GM19239 (cell line): ENCODE measurements at regions not wholly inside any gene's neighbourhood (a gene's known extent, or its start where the extent isn't known, plus 50 kb on each side); places are given as distances from the start of the nearest gene placed in this dataset.

Experiments used
- DNase-seq: peaks from one replicate; pipeline ENCODE4 v3.0.0; 2011; ENCODE audit warnings: low spot score; ENCODE audit not compliant: insufficient read length
- FAIRE-seq: peaks from 2 replicates; lab custom pipeline; 2011; peaks lifted over from hg19 to GRCh38; lab: Jason Lieb, UNC

DNA sequence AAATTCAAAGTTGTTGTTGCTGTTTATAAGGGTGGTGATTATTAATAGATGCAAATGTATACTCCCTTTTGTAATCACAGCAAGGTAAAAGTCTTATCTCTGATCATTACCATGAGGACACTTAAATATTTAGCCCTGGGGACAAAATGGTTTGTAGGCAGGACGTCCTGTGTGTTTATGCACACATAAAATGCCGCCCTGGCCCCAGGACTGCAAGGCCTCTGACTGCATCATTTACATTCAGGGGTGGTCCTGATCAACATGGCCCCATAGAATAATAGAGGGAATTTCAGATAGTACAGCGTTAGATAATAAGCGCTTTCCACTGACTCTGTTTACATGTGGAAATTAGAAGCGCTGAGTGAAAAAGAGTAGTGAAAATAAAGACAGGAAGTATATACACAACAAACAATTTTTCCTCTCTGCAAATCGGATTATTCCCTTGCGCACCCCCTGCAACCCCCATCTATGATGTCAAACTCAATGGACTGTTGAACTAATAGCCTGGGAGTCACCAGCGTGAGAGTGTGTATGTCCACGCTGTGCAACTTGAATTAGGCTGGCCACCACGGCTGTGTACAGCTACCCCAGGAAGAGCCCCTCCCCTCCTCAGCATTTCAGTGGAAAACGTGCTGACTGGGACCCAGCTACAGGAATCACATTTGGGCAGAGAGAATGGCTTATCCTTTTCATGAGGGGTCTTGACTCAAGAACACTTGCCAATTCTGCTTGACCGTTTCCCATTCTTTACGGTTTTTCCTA lies 291.5 kb downstream of the SOX11 start:
- no peak for DNase-seq
- no peak for FAIRE-seq

DNA sequence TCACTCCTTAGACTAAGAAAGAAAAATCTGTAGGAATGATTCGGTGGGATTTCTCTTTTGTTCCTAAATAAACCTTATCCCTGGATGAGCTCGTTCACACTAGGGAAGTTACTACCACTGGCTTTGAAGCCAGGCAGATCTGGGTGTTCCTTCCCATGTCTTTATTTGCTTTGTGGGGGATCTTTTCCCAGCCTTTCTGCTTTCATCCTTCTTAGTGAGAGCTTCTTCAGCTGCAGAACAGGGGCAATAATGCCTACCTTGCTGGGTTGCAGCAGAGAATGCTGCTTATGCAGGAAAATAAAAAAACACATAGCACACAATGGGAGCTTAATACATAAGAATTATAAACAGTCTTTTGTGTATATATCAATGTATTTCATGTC lies 292.1 kb downstream of the SOX11 start:
- DNase-seq: no peak
- FAIRE-seq: no peak

DNA sequence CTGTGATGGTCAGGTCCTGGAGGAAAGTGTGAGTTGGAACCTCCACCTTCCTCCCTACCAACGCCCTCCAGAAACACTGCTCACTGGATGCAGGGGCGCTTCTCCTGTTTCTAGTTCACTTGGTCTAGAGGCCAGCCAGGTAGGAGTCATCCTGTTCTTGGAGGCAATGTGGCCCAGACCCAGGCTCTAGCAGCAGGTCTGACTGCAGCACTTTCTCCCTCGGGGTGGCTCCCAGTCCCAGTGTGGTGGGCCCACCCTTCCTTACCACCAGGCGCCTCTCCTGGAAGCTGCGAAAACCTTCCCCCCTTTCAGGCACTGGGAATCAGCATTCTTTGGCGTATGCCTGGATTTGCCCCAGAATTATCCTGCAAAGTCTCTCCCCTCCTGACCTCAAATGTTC lies 292.8 kb downstream of the SOX11 start:
- no peak for FAIRE-seq
- no peak for DNase-seq

DNA sequence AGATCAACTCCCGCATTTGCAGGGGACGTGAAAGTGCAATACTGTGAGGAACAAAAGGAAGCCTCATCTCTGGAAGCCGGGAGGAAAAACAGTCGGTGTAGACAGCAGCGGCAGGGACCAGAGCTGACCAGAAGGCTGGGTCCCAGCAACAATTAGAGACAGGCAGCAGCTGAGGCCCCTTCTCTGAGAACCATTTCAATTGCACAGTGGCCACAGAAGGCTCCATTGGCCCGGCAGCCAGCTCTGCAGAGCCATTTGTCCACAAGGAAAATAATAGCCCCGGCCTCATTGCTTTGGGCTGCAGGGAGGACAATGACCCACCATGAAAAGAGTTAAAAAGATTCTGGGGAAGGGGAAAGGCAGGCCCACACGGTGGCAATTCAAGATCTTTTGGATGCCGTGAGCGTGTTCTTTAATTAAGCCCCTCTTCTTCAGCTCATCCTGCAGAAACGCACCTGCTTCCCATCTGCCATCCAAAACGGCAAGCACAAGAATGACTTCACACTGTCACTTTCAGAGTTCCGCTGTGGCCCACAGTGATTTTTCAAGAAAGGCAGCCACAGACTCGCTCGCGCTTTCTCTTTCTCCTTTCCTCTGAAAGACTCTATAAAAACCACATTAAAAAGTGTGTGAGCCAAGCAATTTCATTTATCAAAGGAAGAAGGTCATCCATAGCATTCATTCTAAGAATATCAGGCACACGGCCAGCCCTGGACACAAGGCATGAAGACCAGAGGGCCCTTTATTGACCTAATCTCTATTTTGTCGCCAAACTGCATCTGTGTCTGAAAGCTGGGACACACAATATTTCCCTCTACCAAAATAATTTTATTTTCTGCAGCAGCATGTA lies 293.6 kb downstream of the SOX11 start:
- no peak for DNase-seq
- FAIRE-seq: no peak

DNA sequence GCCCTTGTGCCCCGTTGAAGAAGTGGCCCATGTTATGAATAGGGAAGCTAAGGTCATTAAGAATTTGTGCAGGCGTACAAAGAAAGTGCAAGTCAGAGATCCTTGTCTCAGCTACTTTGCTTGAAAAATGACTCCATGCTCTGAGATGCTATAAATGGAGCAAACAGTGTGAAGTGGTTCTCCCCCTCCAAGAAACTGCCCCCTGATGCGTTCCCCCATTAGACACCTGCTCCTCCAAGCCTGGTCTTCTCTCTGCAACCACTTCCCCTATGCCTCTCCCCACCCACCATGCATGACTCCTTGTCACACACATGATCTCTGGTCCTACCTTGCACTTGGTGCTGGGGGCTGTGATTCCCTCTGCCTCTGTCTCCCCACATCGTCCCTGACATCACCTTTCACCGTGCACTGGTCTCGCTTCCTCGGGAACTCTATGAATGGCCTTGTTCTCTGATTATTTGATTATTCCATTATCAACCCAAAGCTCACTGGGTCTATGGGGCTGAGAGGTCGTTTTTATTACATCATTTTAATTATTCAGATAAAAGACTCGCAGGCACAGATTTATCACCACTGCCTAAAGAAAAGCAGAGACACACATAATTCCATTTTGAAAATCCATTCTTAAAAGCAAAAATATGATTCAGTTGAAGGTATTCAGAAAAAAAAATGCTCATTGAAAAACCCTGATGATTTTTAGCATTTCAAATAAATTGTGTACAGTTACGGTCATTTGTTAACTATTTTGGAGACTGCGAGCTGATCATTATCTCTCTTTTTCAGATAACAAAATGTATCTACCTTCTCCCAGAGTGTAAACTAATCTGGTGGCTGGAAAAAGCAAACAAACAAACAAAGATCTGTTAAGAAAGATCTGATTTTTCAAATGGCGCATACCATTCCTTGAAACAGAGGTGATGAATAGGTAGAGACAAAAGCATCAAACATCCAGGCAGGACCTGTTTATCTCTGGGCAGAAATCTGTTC lies 294.9 kb downstream of the SOX11 start:
- FAIRE-seq (no peak), DNase-seq (no peak)

DNA sequence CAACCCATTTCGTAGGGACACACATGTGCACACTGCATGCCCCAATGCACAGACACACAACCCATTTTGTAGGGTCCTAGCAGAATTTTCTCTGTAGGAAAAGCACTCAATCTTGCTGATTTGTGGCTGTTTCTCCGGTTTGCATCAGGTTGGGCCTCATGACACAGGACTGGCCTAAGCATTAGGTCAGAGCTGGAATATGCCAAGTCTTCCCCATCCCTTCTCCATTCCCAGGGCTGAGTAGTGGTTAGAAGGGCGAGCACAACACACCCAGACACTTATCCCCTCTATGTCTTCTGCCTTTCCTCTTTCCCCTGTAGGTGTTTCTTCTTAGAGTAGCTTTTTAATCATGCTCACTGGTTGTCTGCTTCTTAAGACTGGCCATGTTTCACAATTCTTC lies 295.9 kb downstream of the SOX11 start:
- no peak for FAIRE-seq
- DNase-seq: no peak

DNA sequence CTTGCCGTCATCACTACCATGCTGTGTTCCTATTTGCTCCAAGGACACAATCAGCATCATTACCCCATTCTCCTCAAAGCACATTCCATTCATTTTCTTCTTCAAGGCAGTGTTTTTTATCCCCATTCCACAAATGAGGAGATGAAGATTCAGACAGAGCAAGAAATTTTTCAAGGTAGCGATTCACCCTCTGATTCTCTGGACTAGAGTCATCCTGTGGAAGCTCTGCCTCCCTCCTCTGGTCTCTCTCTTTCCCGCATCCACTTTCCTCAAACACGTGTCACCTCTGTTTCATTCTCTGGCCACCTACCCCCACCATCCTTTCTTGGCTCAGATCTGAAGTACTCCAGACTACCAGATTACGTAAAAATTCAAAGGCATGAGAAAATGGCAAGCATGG lies 297.9 kb downstream of the SOX11 start:
- DNase-seq (no peak), FAIRE-seq (no peak)

DNA sequence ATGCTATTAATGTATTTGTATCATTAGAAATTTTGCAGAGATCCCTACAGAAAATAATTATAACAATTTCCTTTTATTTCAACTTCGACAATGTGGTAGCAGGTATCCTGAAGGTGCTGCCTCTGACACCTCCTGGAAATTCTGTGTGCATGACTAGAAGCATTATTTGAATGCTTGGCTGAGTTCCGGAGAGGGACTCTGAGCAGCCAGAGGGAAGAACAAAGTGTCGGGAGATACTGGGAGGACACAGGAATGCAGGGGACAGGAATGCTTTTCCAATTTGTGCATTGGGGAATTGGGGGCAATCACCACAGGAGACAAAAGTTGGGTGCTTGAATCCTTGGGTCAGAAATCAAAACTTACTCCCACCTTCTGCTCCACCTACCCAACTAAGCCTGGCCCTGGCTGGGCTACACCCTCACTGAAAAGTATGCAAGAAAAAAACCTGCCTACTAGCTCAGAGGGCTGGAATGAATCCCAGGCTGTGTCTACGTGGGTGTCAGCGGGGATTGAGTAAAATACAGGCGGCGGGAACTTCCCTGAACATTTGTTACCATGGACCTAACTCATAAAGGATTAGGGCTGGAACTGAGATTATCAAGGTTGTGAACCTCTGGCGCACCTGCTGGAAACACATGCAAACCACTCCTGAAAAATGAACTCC lies 299.3 kb downstream of the SOX11 start:
- no peak for DNase-seq
- FAIRE-seq: no peak

DNA sequence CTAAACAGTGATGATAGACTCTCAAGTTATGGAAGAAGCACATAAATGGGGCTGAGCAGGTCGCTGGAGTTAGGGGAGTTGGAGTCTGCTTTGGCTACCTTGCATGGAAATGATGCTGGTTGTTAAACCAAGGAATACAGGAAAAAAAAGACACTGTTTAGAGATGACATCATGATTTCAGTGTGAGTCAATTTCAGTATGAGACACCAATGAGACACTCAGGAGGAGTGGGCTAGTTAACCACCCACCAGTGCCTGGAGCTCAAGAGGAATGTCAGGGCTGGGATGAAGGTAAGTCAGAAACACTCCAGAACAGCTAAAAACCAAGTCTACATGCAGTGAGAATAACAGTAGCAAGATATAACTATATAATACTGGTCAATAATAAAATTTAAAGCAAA lies 303.6 kb downstream of the SOX11 start:
- FAIRE-seq: no peak
- DNase-seq: no peak

DNA sequence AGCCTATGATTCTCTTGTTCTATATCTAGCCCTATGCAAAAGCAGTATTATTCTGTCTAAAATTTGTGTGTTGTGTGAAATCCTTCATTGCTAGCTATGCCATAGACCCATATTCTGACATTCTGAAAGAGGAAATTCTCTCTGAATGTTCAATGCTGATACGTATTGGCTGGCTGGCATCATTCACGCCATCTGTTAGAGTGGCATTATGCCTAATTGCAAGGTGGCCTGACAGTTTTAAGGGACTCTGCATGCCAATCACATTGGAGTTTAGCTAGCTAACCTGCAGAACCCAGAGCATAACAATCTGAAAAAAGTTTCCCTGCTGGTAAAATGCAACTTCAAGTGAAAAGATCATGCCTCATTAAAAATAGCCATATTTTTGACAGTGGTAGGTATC lies 316.0 kb downstream of the SOX11 start:
- DNase-seq (no peak), FAIRE-seq (no peak)

DNA sequence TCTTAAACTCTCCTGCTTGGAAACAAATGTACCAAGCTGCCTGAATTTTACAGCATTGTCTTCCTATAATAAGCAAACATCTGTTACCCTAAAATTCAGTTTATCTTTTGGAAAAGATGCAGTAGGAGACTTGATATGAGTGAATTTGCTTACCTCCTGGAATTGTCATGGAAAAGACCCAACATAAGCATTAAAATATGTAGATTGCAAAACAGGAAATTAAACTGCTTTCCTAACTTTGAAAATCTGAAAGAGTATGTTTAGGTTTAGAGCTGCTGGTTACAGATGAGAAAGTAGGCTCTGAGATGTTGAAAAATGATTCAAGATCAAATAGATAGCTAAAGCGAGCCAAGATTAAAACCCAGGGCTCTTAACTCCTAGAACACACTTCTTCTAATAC lies 316.5 kb downstream of the SOX11 start:
- no peak for FAIRE-seq

DNA sequence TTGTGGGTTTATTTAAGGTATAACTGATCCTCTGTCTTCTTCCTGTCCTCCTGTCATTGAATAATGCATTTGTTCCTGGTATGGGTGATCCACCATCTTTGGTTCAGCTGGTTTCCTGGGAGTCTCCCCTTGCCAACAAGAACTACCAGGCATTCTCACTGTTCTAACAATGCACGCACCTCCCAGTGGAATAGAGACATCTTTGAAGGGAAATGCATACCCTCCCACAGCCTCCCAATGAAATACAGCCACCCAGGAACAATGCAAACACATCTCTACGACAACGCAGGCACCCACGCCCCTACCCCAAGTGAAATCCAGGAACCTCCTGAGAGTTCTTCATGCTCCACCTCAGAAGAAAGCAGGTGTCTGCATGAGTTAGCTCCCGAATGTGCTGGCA lies 318.0 kb downstream of the SOX11 start:
- FAIRE-seq: no peak
- no peak for DNase-seq

More for the DNA sequence above, 316.5 kb downstream of the SOX11 start:
- no peak for DNase-seq

DNA sequence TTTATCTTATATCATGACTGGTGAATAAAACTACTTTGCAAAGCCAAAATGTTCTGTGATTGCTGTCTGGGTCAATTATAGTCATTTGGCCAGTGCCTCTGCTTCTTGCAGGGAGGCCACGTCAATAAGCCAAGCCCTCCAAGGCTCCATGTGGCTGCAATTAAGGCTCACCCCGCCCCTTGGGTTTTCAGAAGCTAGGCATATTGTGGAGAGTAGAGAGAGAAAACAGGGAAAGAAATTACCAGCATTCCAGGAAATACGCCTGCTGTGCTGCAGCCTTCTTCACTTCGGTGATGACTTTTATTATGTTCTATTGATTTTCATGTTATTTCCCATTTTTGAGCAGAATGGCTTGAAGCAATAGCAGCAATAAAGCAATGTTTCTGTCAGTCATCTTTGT lies 319.7 kb downstream of the SOX11 start:
- FAIRE-seq (no peak), DNase-seq (no peak)

DNA sequence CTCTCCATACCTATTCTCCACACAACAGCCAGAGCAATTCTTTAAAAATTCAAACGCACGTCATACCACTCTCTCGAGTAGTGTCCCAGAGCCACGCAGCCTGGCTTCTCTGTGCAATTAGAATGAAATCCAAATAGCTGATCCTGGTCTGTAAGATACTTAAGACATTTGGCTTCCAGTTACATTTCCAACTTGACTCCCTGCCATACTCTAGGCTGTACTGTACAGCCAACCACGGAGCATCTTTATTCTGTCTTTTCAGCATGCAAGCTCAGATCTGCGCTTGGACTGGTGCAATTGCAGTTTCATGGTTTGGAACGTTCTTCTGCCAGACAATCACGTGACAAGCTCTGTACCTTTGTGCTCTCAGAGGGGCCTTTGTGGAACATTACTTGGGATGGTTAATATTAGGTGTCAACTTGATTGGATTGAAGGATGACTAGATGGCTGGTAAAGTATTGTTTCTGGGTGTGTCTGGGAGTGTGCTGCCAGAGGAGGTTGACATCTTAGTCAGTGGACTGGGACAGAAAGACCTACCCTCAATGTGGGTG lies 325.6 kb downstream of the SOX11 start:
- DNase-seq (no peak), FAIRE-seq (no peak)

DNA sequence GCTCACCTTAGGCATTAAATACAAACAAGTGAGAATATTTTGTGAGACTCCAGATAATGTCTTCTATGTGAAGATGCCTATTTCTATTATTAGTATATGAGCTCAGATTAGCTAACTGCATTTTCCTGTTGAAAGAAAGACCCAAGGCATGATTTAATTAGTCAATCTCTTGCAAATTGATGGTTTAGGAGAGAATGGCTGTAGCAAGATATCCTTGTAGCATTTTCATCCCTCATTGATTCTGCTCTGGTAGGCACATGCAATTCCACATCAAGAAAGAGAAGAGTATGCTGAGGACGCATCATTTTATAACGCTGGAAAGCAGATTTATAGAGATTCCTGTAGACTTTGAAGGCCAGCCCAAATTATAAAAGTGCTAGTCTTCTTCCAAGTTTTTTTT lies 332.0 kb downstream of the SOX11 start:
- no peak for DNase-seq
- no peak for FAIRE-seq

DNA sequence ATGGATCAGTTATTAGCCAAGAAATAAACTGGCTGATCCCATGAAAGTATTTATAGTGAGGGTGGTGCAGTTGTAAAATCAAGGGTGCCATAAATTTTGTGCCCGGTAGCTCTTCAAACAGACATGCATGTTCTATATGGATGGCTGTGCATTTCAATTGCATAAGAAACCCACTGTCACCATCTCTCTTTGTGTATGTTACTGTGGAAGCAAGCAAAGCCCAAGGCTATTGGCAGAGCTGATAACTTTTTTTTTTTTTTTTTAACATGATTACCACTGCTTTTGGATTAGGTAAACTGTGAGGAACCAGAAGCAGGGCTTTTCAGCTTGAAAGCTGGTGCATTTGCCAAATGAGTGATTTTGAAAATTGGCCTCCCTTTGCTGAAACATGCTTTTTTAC lies 332.6 kb downstream of the SOX11 start:
- DNase-seq: no peak
- no peak for FAIRE-seq

DNA sequence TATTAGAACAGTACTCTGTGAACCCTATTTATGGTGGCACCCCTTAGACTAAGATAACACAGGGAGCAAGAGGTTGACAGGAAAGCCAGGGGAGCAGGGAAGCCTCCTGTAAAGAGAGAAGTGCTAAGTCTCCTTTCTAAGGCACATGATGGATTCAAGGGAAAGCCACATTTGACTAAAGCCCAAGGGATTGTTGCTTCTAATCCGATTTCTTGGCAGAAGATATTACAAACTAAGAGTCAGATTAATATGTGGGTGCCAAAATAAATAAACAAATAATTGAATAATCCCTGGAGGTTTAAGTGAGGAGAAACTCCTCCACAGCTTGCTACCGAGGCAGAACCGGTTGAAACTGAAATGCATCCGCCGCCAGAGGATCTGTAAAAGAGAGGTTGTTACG lies 333.2 kb downstream of the SOX11 start:
- FAIRE-seq (no peak), DNase-seq (no peak)

DNA sequence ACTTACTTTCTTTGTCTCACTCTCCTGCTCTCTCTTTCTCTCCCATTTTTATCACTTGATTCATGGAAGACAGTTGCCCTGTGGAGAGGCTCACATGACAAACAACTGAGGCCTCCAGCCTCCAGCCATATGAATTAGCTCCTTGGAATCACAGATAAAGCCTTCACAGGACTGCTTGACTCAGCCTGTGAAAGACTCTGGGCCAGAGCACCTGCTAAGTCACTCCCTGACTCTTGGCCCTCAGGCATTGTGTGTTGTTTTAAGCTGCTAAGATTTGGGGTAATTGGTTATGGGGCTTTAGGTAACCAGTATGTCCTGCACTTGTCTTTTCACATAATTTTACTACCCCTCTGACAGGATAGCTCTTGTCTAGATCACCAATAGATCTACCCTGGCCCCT lies 334.9 kb downstream of the SOX11 start:
- no peak for FAIRE-seq
- DNase-seq: no peak

DNA sequence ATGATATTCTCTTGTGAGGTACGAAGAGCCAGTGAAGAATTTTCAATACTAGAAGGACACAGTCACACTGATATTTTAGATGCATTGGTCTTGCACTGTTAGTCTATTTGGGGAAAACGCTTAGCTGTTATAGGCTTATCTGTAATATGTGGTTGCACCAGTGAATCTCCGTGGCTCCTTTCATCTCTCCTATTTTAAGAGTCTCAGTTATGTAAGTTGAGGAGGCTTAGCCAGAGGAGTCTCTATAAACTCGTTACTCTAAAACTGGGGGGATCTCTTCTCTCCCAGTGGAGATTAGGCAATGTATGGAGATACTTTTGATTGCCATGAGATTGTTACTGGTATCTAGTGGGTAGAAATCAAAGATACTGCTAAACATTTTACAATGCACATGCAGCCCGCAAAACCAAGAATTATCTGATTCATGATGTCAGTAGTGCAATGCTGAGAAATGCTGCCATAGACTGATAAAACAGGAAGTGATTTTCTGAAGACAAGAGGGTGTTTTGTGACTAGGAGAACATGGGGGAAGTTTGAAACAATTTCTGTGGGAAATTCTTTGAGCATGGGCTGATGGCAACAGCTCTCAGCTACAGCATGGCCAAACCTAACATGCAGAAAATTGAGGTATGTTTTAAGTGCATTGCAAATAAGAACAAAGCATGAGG lies 339.1 kb downstream of the SOX11 start:
- DNase-seq (no peak), FAIRE-seq (no peak)
